RWPE2 (cell line): ENCODE measurements at regions not wholly inside any gene's neighbourhood (a gene's known extent, or its start where the extent isn't known, plus 50 kb on each side); places are given as distances from the start of the nearest gene placed in this dataset.
A peak's percentile ranks its signal among the peaks of the same experiment; 100 is the strongest.
"Not testable (repeated sequence)": the region's sequence is repeated elsewhere in the genome, so short reads cannot be mapped to it uniquely, and the experiment has no call there.

Experiments used
- ATAC-seq: fragments of 200-7000 bp; cut with Tn5 transposase; 3 replicates; pipeline ENCODE4 v1.9.1; 2021; ENCODE audit warnings: low read depth
- DNase-seq: peaks from one replicate; pipeline ENCODE4 v3.0.0-alpha.2; 2020; ENCODE audit warnings: low spot score
- H3K27ac ChIP-seq: fragments of 450-650 bp; 2 replicates; pipeline ENCODE4 v1.5.1; 2017; ENCODE audit warnings: mild to moderate bottlenecking; ENCODE audit not compliant: poor library complexity, severe bottlenecking
- H3K27me3 ChIP-seq: fragments of 250-450 bp; sonication (Bioruptor Pico); 2 replicates; pipeline ENCODE4 v1.5.1; 2021; ENCODE audit warnings: mild to moderate bottlenecking, moderate library complexity; ENCODE audit not compliant: insufficient read depth, poor library complexity, severe bottlenecking
- H3K36me3 ChIP-seq: fragments of 250-450 bp; sonication (Bioruptor Pico); 2 replicates; pipeline ENCODE4 v1.5.1; 2020; ENCODE audit warnings: low read depth, mild to moderate bottlenecking, moderate library complexity
- H3K4me1 ChIP-seq: fragments of 250-450 bp; sonication (Bioruptor Pico); 2 replicates; pipeline ENCODE4 v1.5.1; 2021; ENCODE audit warnings: mild to moderate bottlenecking, moderate library complexity; ENCODE audit not compliant: insufficient read depth, poor library complexity, severe bottlenecking
- H3K4me3 ChIP-seq: fragments of 250-450 bp; sonication (Bioruptor Pico); 2 replicates; pipeline ENCODE4 v1.5.1; 2021; ENCODE audit warnings: mild to moderate bottlenecking, moderate library complexity; ENCODE audit not compliant: severe bottlenecking
- H3K9me3 ChIP-seq: fragments of 250-450 bp; sonication (Bioruptor Pico); 2 replicates; pipeline ENCODE4 v1.5.1; 2021; ENCODE audit warnings: mild to moderate bottlenecking, moderate library complexity; ENCODE audit not compliant: severe bottlenecking
- CTCF ChIP-seq: fragments of 450-650 bp; IDR thresholded peaks from one replicate; pipeline ENCODE4 v1.5.1; 2017; ENCODE audit warnings: mild to moderate bottlenecking, moderate library complexity; ENCODE audit not compliant: poor library complexity, severe bottlenecking

GRCh38 chr17:37820313-37820994, 75.6 kb upstream of the HNF1B start:
- no peaks in the 10 kb centered on the region for H3K9me3 ChIP-seq
- ATAC-seq (no peak), DNase-seq (no peak)
- H3K36me3 ChIP-seq, result no peaks in the 10 kb centered on the region
- no peak overlapping the region for H3K27ac ChIP-seq
- no peak for TF ChIP-seq CTCF
- H3K27me3 ChIP-seq, result no peaks in the 10 kb centered on the region
- H3K4me3 ChIP-seq, result no peak overlapping the region
- H3K4me1 ChIP-seq, result peaks cover 12% of the 10 kb centered on the region

DNA sequence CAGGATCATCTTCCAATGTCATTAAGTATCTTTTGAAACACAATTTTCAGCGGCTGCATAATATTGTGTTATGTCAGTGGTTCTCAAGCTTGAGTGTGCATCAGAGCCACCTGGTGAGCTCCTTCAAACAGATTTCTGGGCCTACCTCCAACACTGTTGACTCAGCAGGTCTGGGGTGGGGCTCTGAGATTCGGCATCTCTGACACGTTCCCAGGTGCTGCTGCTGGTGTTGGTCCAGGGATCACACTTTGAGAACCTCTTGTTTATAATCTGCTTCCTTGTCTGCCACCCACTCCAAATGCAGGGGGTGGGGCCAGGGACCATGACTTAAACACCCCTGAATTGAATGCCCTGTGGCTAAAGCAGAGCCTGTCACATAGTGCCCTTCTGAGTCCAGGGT, 73.8 kb upstream of the HNF1B start:
- Histone ChIP-seq H3K4me3 (no peak overlapping the region), H3K36me3 (no peaks in the 10 kb centered on the region), H3K4me1 (no peaks in the 10 kb centered on the region), H3K27ac (no peak overlapping the region), H3K9me3 (no peaks in the 10 kb centered on the region), H3K27me3 (no peaks in the 10 kb centered on the region)
- no peak for TF ChIP-seq CTCF
- DNase-seq (peak; percentile 79), ATAC-seq (peak; percentile 96)

- TF ChIP-seq CTCF, result no peak
- Histone ChIP-seq H3K36me3 (no peaks in the 10 kb centered on the region), H3K27ac (no peak overlapping the region), H3K27me3 (no peaks in the 10 kb centered on the region), H3K4me3 (no peak overlapping the region), H3K9me3 (no peaks in the 10 kb centered on the region), H3K4me1 (no peaks in the 10 kb centered on the region)
- ATAC-seq, result no peak
- DNase-seq, result no peak
Observed at GRCh38 chr17:37816950-37817349, 72.1 kb upstream of the HNF1B start.

GRCh38 chr17:37815536-37815935, 70.7 kb upstream of the HNF1B start:
- no peak for TF ChIP-seq CTCF
- ATAC-seq (no peak), DNase-seq (no peak)
- no peak overlapping the region for H3K27ac ChIP-seq
- no peak overlapping the region for H3K4me3 ChIP-seq
- H3K36me3 ChIP-seq, result no peaks in the 10 kb centered on the region
- no peaks in the 10 kb centered on the region for H3K27me3 ChIP-seq
- H3K9me3 ChIP-seq, result no peaks in the 10 kb centered on the region
- no peaks in the 10 kb centered on the region for H3K4me1 ChIP-seq

DNA sequence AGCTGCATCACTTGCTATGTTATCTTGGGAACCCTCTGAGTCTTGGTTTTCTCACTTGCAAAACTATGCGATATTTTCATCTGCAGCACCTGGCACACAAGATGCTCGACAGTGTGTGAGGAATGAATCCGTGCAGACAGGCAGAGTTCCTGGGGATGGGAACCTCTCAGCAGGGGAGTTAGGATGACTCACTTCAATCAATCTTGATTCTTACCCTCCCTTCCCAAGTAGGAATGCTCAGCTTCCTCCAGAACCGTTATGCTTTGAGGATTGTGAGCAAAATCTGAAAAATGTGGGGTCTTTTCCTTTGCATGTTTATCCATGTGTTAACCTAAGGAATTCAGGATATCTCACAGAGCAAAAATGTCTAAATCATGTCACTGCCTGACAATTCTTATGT, 68.9 kb upstream of the HNF1B start:
- ATAC-seq (peak; percentile 35; the same call in 1 of the 3 replicates), DNase-seq (no peak)
- Histone ChIP-seq H3K4me3 (no peak overlapping the region), H3K36me3 (no peaks in the 10 kb centered on the region), H3K9me3 (no peaks in the 10 kb centered on the region), H3K27ac (no peak overlapping the region), H3K4me1 (no peaks in the 10 kb centered on the region), H3K27me3 (peaks cover 4% of the 10 kb centered on the region)
- TF ChIP-seq CTCF, result no peak

DNA sequence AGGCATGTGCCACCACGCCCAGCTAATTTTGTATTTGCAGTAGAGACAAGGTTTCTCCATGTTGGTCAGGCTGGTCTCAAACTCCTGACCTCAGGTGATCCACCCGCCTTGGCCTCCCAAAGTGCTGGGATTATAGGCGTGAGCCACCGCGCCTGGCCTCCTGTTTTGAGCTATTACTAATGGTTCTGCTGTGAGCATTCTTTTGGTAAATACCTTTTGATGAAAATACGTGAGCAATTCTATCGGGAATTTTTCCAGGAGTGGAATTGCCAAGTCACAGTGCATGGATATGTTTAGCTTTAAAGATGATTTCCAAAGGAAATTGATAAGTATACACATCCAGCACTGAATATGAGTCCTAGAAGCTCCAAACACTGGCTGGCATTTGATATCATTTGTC, 64.0 kb upstream of the HNF1B start:
- H3K9me3 ChIP-seq, H3K36me3 ChIP-seq, H3K27me3 ChIP-seq, H3K4me1 ChIP-seq, ATAC-seq, H3K27ac ChIP-seq, H3K4me3 ChIP-seq, DNase-seq: not testable (repeated sequence)
